ENCODE measurements at regions not wholly inside any gene's neighbourhood (a gene's known extent, or its start where the extent isn't known, plus 50 kb on each side); places are given as distances from the start of the nearest gene placed in this dataset.

- H3K4me3 ChIP-seq (ENCODE audit: low read depth, low read length, poor library complexity, severe bottlenecking), result no peak overlapping the region
- no peaks in the 10 kb centered on the region for H3K9me3 ChIP-seq (ENCODE audit: low read depth, low read length, poor library complexity, severe bottlenecking)
- no peak overlapping the region for H3K27ac ChIP-seq (ENCODE audit: low read depth, low read length, poor library complexity, severe bottlenecking)
- no peak for DNase-seq (ENCODE audit: low spot score)
- POLR2A ChIA-PET (ENCODE audit: low non-redundant PET), result no interaction called here
- no peak for TF ChIP-seq EZH2 (IDR thresholded peaks at IDR 0.05; ENCODE audit: borderline replicate concordance, low read depth, low read length, poor library complexity, severe bottlenecking)
- H3K27me3 ChIP-seq (replicated peaks; ENCODE audit: insufficient read depth, low read depth, low read length, poor library complexity), result no peaks in the 10 kb centered on the region
- no TSS peak for BruUV-seq (replicated peaks)
- H3K4me1 ChIP-seq (ENCODE audit: insufficient read depth, low read length, poor library complexity, severe bottlenecking), result no peaks in the 10 kb centered on the region
- CTCF ChIA-PET, result no interaction called here
- no peaks in the 10 kb centered on the region for H3K36me3 ChIP-seq (ENCODE audit: insufficient read depth, low read length, poor library complexity, severe bottlenecking)
- intact Hi-C loops (cut with micrococcal nuclease; ENCODE audit: unreplicated experiment), result no loop called here
Measured at GRCh38 chr12:74424778-74425177, 112.9 kb upstream of the ATXN7L3B start.

- TF ChIP-seq CTCF (conservative IDR thresholded peaks at IDR 0.05; ENCODE audit: low read depth, low read length) (no peak), EZH2 (IDR thresholded peaks at IDR 0.05; ENCODE audit: borderline replicate concordance, low read depth, low read length, poor library complexity, severe bottlenecking) (no peak)
- ChIA-PET CTCF (no interaction called here), POLR2A (ENCODE audit: low non-redundant PET) (no interaction called here)
- Histone ChIP-seq H3K36me3 (ENCODE audit: insufficient read depth, low read length, poor library complexity, severe bottlenecking) (no peaks in the 10 kb centered on the region), H3K27me3 (replicated peaks; ENCODE audit: insufficient read depth, low read depth, low read length, poor library complexity) (no peaks in the 10 kb centered on the region), H3K4me1 (ENCODE audit: insufficient read depth, low read length, poor library complexity, severe bottlenecking) (no peaks in the 10 kb centered on the region), H3K4me3 (ENCODE audit: low read depth, low read length, poor library complexity, severe bottlenecking) (no peak overlapping the region), H3K9me3 (ENCODE audit: low read depth, low read length, poor library complexity, severe bottlenecking) (no peaks in the 10 kb centered on the region), H3K27ac (ENCODE audit: low read depth, low read length, poor library complexity, severe bottlenecking) (no peak overlapping the region)
- DNase-seq (ENCODE audit: low spot score), result no peak
- intact Hi-C loops (cut with micrococcal nuclease; ENCODE audit: unreplicated experiment), result no loop called here
- no TSS peak for BruUV-seq (replicated peaks)
Measured at GRCh38 chr12:74426091-74426490, 111.5 kb upstream of the ATXN7L3B start.

GRCh38 chr12:74429535-74429934 is 108.1 kb upstream of the ATXN7L3B start:
- ChIA-PET CTCF (no interaction called here), POLR2A (ENCODE audit: low non-redundant PET) (no interaction called here)
- intact Hi-C loops (cut with micrococcal nuclease; ENCODE audit: unreplicated experiment), result no loop called here
- Histone ChIP-seq H3K36me3 (ENCODE audit: insufficient read depth, low read length, poor library complexity, severe bottlenecking) (no peaks in the 10 kb centered on the region), H3K4me3 (ENCODE audit: low read depth, low read length, poor library complexity, severe bottlenecking) (no peak overlapping the region), H3K4me1 (ENCODE audit: insufficient read depth, low read length, poor library complexity, severe bottlenecking) (no peaks in the 10 kb centered on the region), H3K27me3 (replicated peaks; ENCODE audit: insufficient read depth, low read depth, low read length, poor library complexity) (no peaks in the 10 kb centered on the region), H3K9me3 (ENCODE audit: low read depth, low read length, poor library complexity, severe bottlenecking) (no peaks in the 10 kb centered on the region), H3K27ac (ENCODE audit: low read depth, low read length, poor library complexity, severe bottlenecking) (no peak overlapping the region)
- BruUV-seq (replicated peaks), result no TSS peak
- no peak for DNase-seq (ENCODE audit: low spot score)
- no peak for TF ChIP-seq EZH2 (IDR thresholded peaks at IDR 0.05; ENCODE audit: borderline replicate concordance, low read depth, low read length, poor library complexity, severe bottlenecking)
- TF ChIP-seq CTCF (conservative IDR thresholded peaks at IDR 0.05; ENCODE audit: low read depth, low read length), result no peak

- POLR2A ChIA-PET (ENCODE audit: low non-redundant PET), result no interaction called here
- H3K4me3 ChIP-seq (ENCODE audit: low read depth, low read length, poor library complexity, severe bottlenecking), result no peak overlapping the region
- CTCF ChIA-PET, result no interaction called here
- no peaks in the 10 kb centered on the region for H3K36me3 ChIP-seq (ENCODE audit: insufficient read depth, low read length, poor library complexity, severe bottlenecking)
- no peak for TF ChIP-seq CTCF (conservative IDR thresholded peaks at IDR 0.05; ENCODE audit: low read depth, low read length)
- no peak for TF ChIP-seq EZH2 (IDR thresholded peaks at IDR 0.05; ENCODE audit: borderline replicate concordance, low read depth, low read length, poor library complexity, severe bottlenecking)
- H3K27ac ChIP-seq (ENCODE audit: low read depth, low read length, poor library complexity, severe bottlenecking), result no peak overlapping the region
- no peaks in the 10 kb centered on the region for H3K4me1 ChIP-seq (ENCODE audit: insufficient read depth, low read length, poor library complexity, severe bottlenecking)
- intact Hi-C loops (cut with micrococcal nuclease; ENCODE audit: unreplicated experiment), result no loop called here
- H3K9me3 ChIP-seq (ENCODE audit: low read depth, low read length, poor library complexity, severe bottlenecking), result peaks cover 4% of the 10 kb centered on the region
- no peak for DNase-seq (ENCODE audit: low spot score)
- no peaks in the 10 kb centered on the region for H3K27me3 ChIP-seq (replicated peaks; ENCODE audit: insufficient read depth, low read depth, low read length, poor library complexity)
- no TSS peak for BruUV-seq (replicated peaks)
Measured at GRCh38 chr12:74431801-74432200, 105.8 kb upstream of the ATXN7L3B start.

All from A673 (cell line).